Lower leg skin (tissue), 3 donors: ENCODE measurements at regions not wholly inside any gene's neighbourhood (a gene's known extent, or its start where the extent isn't known, plus 50 kb on each side); places are given as distances from the start of the nearest gene placed in this dataset.

Experiments
- POLR2A ChIP-seq, 2 donors: fragments of 450-650 bp; IDR thresholded peaks; one replicate each; pipeline ENCODE4 v1.6.1; 2016 to 2017; ENCODE audit warnings: antibody characterized with exemption in 2 of 2, mild to moderate bottlenecking in 1 of 2, moderate library complexity in 1 of 2
- TF ChIP-seq, protein P1 (sequence below), 3 donors: fragments of 450-650 bp; IDR thresholded peaks; one replicate each; pipeline ENCODE4 v1.5.1; 2016; ENCODE audit warnings: antibody characterized with exemption in 3 of 3, mild to moderate bottlenecking in 3 of 3, moderate library complexity in 2 of 3

DNA sequence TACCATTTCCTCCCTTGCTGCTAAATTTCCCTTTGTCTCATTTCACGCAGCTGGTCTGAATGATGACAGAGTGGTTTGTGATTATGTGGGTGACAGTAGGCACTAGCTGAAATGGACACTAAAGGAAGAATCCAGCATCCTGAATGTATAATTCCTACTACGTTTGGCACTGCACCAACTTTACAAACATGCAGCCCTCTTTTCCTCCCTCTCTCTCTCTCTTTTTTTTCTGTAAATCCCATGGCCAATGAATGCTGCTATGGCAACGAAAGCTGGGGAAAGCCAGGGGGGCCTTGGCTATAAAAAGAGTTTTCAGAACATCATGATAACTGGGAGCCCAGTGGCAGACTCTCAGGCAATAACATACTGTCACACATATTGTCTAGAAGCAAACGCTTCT is 367.2 kb upstream of the AGTR1 start:
- TF ChIP-seq, protein P1, sequence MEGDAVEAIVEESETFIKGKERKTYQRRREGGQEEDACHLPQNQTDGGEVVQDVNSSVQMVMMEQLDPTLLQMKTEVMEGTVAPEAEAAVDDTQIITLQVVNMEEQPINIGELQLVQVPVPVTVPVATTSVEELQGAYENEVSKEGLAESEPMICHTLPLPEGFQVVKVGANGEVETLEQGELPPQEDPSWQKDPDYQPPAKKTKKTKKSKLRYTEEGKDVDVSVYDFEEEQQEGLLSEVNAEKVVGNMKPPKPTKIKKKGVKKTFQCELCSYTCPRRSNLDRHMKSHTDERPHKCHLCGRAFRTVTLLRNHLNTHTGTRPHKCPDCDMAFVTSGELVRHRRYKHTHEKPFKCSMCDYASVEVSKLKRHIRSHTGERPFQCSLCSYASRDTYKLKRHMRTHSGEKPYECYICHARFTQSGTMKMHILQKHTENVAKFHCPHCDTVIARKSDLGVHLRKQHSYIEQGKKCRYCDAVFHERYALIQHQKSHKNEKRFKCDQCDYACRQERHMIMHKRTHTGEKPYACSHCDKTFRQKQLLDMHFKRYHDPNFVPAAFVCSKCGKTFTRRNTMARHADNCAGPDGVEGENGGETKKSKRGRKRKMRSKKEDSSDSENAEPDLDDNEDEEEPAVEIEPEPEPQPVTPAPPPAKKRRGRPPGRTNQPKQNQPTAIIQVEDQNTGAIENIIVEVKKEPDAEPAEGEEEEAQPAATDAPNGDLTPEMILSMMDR (IDR thresholded peaks at IDR 0.05): no peak
- TF ChIP-seq POLR2A (IDR thresholded peaks at IDR 0.05): no peak
